OCI-LY7 (cell line): ENCODE measurements at regions not wholly inside any gene's neighbourhood (a gene's known extent, or its start where the extent isn't known, plus 50 kb on each side); places are given as distances from the start of the nearest gene placed in this dataset.

ENCODE experiments used
- EZH2phosphoT487 ChIP-seq: fragments of 200-600 bp; sonication (generic); IDR thresholded peaks from 2 replicates; pipeline ENCODE4 v1.6.1; 2018; ENCODE audit warnings: low read depth, borderline replicate concordance, mild to moderate bottlenecking, mixed run types, antibody characterized with exemption, low read length, moderate library complexity, mixed read lengths
- TF ChIP-seq, protein P1 (sequence below): fragments of 200-600 bp; sonication (generic); conservative IDR thresholded peaks from 2 replicates; pipeline ENCODE4 v1.5.1; 2014; ENCODE audit warnings: mild to moderate bottlenecking, antibody characterized with exemption, low read length, moderate library complexity, mixed read lengths

DNA sequence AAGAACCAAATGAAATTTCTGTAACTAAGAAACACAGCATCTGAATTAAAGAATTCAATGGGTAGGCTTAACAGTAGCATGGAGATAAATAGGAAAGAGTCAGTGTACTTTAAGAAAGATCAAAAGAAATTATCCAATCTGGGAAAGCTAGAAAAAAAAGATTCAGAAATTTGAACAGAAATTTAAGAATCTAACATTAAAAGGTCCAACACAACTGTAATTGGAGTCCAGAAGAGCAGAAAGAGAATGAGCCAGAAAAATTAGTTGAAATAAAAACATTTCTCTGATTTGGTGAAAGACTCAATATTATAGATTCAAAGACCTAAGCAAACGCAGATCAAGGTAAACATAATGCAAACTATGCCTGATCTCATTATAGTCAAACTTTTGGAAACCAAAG lies 187.1 kb downstream of the C3orf38 start:
- TF ChIP-seq, protein P1, sequence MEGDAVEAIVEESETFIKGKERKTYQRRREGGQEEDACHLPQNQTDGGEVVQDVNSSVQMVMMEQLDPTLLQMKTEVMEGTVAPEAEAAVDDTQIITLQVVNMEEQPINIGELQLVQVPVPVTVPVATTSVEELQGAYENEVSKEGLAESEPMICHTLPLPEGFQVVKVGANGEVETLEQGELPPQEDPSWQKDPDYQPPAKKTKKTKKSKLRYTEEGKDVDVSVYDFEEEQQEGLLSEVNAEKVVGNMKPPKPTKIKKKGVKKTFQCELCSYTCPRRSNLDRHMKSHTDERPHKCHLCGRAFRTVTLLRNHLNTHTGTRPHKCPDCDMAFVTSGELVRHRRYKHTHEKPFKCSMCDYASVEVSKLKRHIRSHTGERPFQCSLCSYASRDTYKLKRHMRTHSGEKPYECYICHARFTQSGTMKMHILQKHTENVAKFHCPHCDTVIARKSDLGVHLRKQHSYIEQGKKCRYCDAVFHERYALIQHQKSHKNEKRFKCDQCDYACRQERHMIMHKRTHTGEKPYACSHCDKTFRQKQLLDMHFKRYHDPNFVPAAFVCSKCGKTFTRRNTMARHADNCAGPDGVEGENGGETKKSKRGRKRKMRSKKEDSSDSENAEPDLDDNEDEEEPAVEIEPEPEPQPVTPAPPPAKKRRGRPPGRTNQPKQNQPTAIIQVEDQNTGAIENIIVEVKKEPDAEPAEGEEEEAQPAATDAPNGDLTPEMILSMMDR = no peak
- no peak for TF ChIP-seq EZH2phosphoT487
